ENCODE measurements at regions not wholly inside any gene's neighbourhood (a gene's known extent, or its start where the extent isn't known, plus 50 kb on each side); places are given as distances from the start of the nearest gene placed in this dataset.
"Not testable (repeated sequence)": the region's sequence is repeated elsewhere in the genome, so short reads cannot be mapped to it uniquely, and the experiment has no call there.

DNA sequence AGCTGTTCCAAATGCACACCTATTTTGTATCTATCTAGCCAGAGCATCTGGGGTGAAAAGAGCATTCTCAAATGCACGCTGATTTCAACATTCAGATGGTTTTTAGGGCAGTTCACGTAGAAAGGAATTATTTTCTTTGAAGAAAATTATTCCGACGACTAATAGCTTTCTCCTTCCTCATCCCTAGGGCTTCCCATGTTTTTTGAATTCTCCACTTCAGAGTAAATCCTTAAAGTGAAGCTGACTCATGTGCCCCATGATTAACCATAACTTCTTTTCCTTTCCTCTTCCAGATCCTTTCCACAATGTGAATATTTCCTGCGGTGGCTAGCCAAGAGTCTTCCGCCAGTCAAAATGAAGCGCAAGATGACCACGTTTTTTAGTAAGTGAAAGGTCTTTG, 86.7 kb upstream of the PDHA1 start:
- no peak overlapping the region for H3K27ac ChIP-seq (ENCODE audit: low read depth, low read length)
- ChIA-PET POLR2A (no interaction called here), CTCF (no interaction called here)
- DNase-seq (ENCODE audit: low read depth, low spot score): no peak
- no peak overlapping the region for H3K4me3 ChIP-seq (ENCODE audit: low read depth, low read length)
- no peaks in the 10 kb centered on the region for H3K27me3 ChIP-seq (ENCODE audit: control insufficient read depth, insufficient read depth, low read length)
- no peaks in the 10 kb centered on the region for H3K9me3 ChIP-seq (ENCODE audit: control insufficient read depth, insufficient read depth, low read length)
- no peak for TF ChIP-seq CTCF (IDR thresholded peaks at IDR 0.05; ENCODE audit: low read depth, low read length)

GRCh38 chrX:19261026-19261425, 82.7 kb upstream of the PDHA1 start:
- H3K27me3 ChIP-seq (ENCODE audit: control insufficient read depth, insufficient read depth, low read length); H3K27ac ChIP-seq (ENCODE audit: low read depth, low read length); POLR2A ChIA-PET; CTCF ChIA-PET; DNase-seq (ENCODE audit: low read depth, low spot score); H3K9me3 ChIP-seq (ENCODE audit: control insufficient read depth, insufficient read depth, low read length); H3K4me3 ChIP-seq (ENCODE audit: low read depth, low read length): not testable (repeated sequence)

DNA sequence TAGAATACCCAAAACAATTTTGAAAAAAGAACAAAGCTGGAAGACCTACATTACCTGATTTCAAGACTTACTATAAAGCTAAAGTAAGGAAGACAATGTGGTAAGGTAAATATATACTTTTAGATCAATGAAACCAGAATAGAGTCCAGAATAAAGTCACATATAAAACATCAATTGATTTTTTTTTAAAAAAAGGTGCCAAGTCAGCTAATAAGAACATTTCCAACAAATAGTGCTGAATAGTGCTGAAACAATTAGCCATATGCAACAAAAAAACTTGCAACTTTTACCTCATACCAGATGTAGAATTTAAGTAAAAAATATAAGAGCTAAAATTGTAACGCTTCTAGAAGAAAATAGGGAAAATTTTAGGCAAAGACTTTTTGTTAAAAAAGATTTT, 73.0 kb upstream of the PDHA1 start:
- Histone ChIP-seq H3K27me3 (ENCODE audit: control insufficient read depth, insufficient read depth, low read length) (no peaks in the 10 kb centered on the region), H3K27ac (ENCODE audit: low read depth, low read length) (no peak overlapping the region), H3K4me3 (ENCODE audit: low read depth, low read length) (no peak overlapping the region), H3K9me3 (ENCODE audit: control insufficient read depth, insufficient read depth, low read length) (no peaks in the 10 kb centered on the region)
- ChIA-PET POLR2A (no interaction called here), CTCF (no interaction called here)
- TF ChIP-seq CTCF (IDR thresholded peaks at IDR 0.05; ENCODE audit: low read depth, low read length): no peak
- DNase-seq (ENCODE audit: low read depth, low spot score): no peak

GRCh38 chrX:19272452-19272851, 71.3 kb upstream of the PDHA1 start:
- POLR2A ChIA-PET: no interaction called here
- DNase-seq (ENCODE audit: low read depth, low spot score): no peak
- Histone ChIP-seq H3K9me3 (ENCODE audit: control insufficient read depth, insufficient read depth, low read length) (no peaks in the 10 kb centered on the region), H3K27me3 (ENCODE audit: control insufficient read depth, insufficient read depth, low read length) (no peaks in the 10 kb centered on the region), H3K4me3 (ENCODE audit: low read depth, low read length) (no peak overlapping the region), H3K27ac (ENCODE audit: low read depth, low read length) (no peak overlapping the region)
- CTCF ChIA-PET: no interaction called here
- TF ChIP-seq CTCF (IDR thresholded peaks at IDR 0.05; ENCODE audit: low read depth, low read length): no peak

DNA sequence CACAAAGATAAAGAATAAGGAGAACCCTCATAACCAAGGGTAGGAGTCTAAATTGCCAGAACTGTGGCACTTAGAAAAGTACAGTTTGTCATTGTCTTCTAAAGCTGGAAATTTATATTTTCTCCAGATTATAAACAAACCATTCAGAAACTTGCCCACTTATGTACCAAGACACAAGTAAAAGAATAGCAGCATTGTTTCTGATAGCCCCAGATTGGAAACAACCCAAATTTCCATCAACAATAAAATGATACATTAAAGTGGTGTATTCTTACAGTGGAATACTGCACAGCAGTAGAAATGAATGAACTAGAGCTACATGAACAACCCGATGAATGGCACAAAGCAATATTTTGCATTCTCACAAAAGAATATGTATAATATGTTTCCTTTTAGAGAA, 63.1 kb upstream of the PDHA1 start:
- TF ChIP-seq CTCF (IDR thresholded peaks at IDR 0.05; ENCODE audit: low read depth, low read length): no peak
- CTCF ChIA-PET: no interaction called here
- no peak overlapping the region for H3K27ac ChIP-seq (ENCODE audit: low read depth, low read length)
- POLR2A ChIA-PET: no interaction called here
- DNase-seq (ENCODE audit: low read depth, low spot score): no peak
- no peak overlapping the region for H3K4me3 ChIP-seq (ENCODE audit: low read depth, low read length)
- H3K9me3 ChIP-seq (ENCODE audit: control insufficient read depth, insufficient read depth, low read length): no peaks in the 10 kb centered on the region
- no peaks in the 10 kb centered on the region for H3K27me3 ChIP-seq (ENCODE audit: control insufficient read depth, insufficient read depth, low read length)

GRCh38 chrX:19281256-19281655, 62.5 kb upstream of the PDHA1 start:
- TF ChIP-seq CTCF (IDR thresholded peaks at IDR 0.05; ENCODE audit: low read depth, low read length): no peak
- Histone ChIP-seq H3K4me3 (ENCODE audit: low read depth, low read length) (no peak overlapping the region), H3K27ac (ENCODE audit: low read depth, low read length) (no peak overlapping the region), H3K27me3 (ENCODE audit: control insufficient read depth, insufficient read depth, low read length) (no peaks in the 10 kb centered on the region), H3K9me3 (ENCODE audit: control insufficient read depth, insufficient read depth, low read length) (no peaks in the 10 kb centered on the region)
- no peak for DNase-seq (ENCODE audit: low read depth, low spot score)
- POLR2A ChIA-PET: no interaction called here
- CTCF ChIA-PET: no interaction called here
